NB4 (cell line): ENCODE measurements at regions not wholly inside any gene's neighbourhood (a gene's known extent, or its start where the extent isn't known, plus 50 kb on each side); places are given as distances from the start of the nearest gene placed in this dataset.

Experiments
- CTCF ChIP-seq: IDR thresholded peaks from one replicate; pipeline ENCODE4 v1.5.1; 2012; ENCODE audit warnings: low read depth, low read length
- MYC ChIP-seq: IDR thresholded peaks from 2 replicates; pipeline ENCODE4 v1.6.1; 2011; ENCODE audit warnings: low read depth, low read length
- POLR2A ChIP-seq: IDR thresholded peaks from 2 replicates; pipeline ENCODE4 v1.6.1; 2011; ENCODE audit warnings: mild to moderate bottlenecking; ENCODE audit not compliant: insufficient read length; ENCODE audit errors: extremely low read depth

GRCh38 chr6:93927731-93928130, 508.4 kb upstream of the EPHA7 start:
- TF ChIP-seq CTCF (no peak), POLR2A (no peak), MYC (no peak)
